Body of pancreas (tissue), 4 donors: ENCODE measurements at regions not wholly inside any gene's neighbourhood (a gene's known extent, or its start where the extent isn't known, plus 50 kb on each side); places are given as distances from the start of the nearest gene placed in this dataset.

ENCODE experiments used
- ATAC-seq: fragments of 150-250 bp; one replicate; pipeline ENCODE4 v1.9.1; 2016
- DNase-seq, 4 donors: peaks; one replicate each; pipeline ENCODE4 v3.0.0-alpha.2; 2019
- H3K27ac ChIP-seq, 4 donors: fragments of 200-600 bp; sonication (generic); 1 replicate in 3 of 4; 2 replicates in 1 of 4; pipeline versions ENCODE4 v1.5.1 to v1.6.1; 2016 to 2019; ENCODE audit warnings: mild to moderate bottlenecking in 1 of 4, mixed read lengths in 1 of 4, moderate library complexity in 1 of 4
- H3K27me3 ChIP-seq, 2 donors: fragments of 200-600 bp; sonication (generic); one replicate each; pipeline ENCODE4 v1.6.0; 2016; ENCODE audit warnings: mild to moderate bottlenecking in 1 of 2
- H3K36me3 ChIP-seq, 2 donors: fragments of 200-600 bp; sonication (generic); replicated peaks in 1 of 2; 2 replicates each; pipeline ENCODE4 v1.5.1; 2016; ENCODE audit warnings: low read depth in 2 of 2; ENCODE audit not compliant: insufficient read depth in 1 of 2
- H3K4me1 ChIP-seq: fragments of 200-600 bp; sonication (generic); one replicate; pipeline ENCODE4 v1.6.0; 2016
- H3K4me3 ChIP-seq, 2 donors: fragments of 200-600 bp; sonication (generic); 1 replicate in 1 of 2; 2 replicates in 1 of 2; pipeline ENCODE4 v1.5.1; 2016 to 2019
- H3K9me3 ChIP-seq, 3 donors: fragments of 200-600 bp; sonication (generic); 1 replicate in 2 of 3; 2 replicates in 1 of 3; pipeline ENCODE4 v1.5.1; 2016
- CTCF ChIP-seq, 7 experiments: fragments of 450-650 bp in 4 of 7; fragments of 200-600 bp in 3 of 7; sonication (generic) in 3 of 7; IDR thresholded peaks; one replicate each; pipeline ENCODE4 v1.5.1; 2016 to 2019; ENCODE audit warnings: antibody characterized with exemption in 7 of 7
- POLR2A ChIP-seq, 3 donors: fragments of 450-650 bp; IDR thresholded peaks; one replicate each; pipeline ENCODE4 v1.6.1; 2016; ENCODE audit warnings: antibody characterized with exemption in 3 of 3, mild to moderate bottlenecking in 2 of 3
- WGBS, 2 donors: methylation state at CpG; one replicate each; pipeline ENCODE4 v1.1.5; 2017; 5-methylcytosine and 5-hydroxymethylcytosine counted together
- intact Hi-C: fragments of 100-400 bp; cut with DNase I; formaldehyde crosslinking; loops from one replicate; pipeline ENCODE4 v1.15.1; 2023

- no peaks in the 10 kb centered on the region for H3K9me3 ChIP-seq
- no peaks in the 10 kb centered on the region for H3K27me3 ChIP-seq
- DNase-seq: no peak
- no peak for ATAC-seq
- H3K4me1 ChIP-seq: no peaks in the 10 kb centered on the region
- TF ChIP-seq POLR2A (IDR thresholded peaks at IDR 0.05) (no peak), CTCF (IDR thresholded peaks at IDR 0.05) (no peak)
- no peak overlapping the region for H3K27ac ChIP-seq
- intact Hi-C loops: no loop called here
- H3K36me3 ChIP-seq: no peaks in the 10 kb centered on the region
- H3K4me3 ChIP-seq: no peak overlapping the region
These were observed 302.8 kb upstream of the IL12A start for GRCh38 chr3:159685801-159686200.

DNA sequence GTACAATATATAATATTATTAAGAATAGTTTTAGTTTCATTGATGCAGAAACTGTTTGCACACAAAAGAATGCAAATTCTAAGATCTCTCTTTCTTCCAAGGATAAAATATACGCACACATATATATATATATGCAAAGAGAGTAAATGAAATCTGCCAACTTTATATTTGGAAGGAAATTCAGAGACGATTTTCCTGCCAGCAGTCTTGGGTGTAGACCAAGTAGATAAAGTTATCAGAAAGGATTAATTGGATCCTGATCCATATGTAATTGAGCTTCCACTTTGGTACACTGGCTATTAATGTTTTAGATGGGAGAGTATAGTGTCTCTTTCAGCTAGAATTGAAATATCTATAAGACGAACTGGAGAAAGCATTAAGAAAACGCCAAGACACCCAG is 295.4 kb upstream of the IL12A start:
- Histone ChIP-seq H3K27me3 (no peaks in the 10 kb centered on the region), H3K4me1 (no peaks in the 10 kb centered on the region), H3K36me3 (no peaks in the 10 kb centered on the region), H3K27ac (no peak overlapping the region), H3K9me3 (no peaks in the 10 kb centered on the region), H3K4me3 (no peak overlapping the region)
- 45 to 49% methylated on average over 4 of the region's 4 CpGs for WGBS, 2 donors
- no peak for DNase-seq
- intact Hi-C loops: no loop called here
- TF ChIP-seq POLR2A (IDR thresholded peaks at IDR 0.05): no peak
- no peak for TF ChIP-seq CTCF (IDR thresholded peaks at IDR 0.05)
- ATAC-seq: no peak

GRCh38 chr3:159711560-159712333 is 276.9 kb upstream of the IL12A start:
- TF ChIP-seq POLR2A (IDR thresholded peaks at IDR 0.05) (no peak), CTCF (IDR thresholded peaks at IDR 0.05) (no peak)
- H3K9me3 ChIP-seq: no peaks in the 10 kb centered on the region
- no peak overlapping the region for H3K27ac ChIP-seq
- no peaks in the 10 kb centered on the region for H3K4me1 ChIP-seq
- DNase-seq: peak in 1 of 4 donors; percentile 5
- no peaks in the 10 kb centered on the region for H3K36me3 ChIP-seq
- H3K27me3 ChIP-seq: no peaks in the 10 kb centered on the region
- 33 to 40% methylated on average over 7 of the region's 7 CpGs for WGBS, 2 donors
- ATAC-seq: peak; percentile 47
- intact Hi-C loops: no loop called here
- no peak overlapping the region for H3K4me3 ChIP-seq

GRCh38 chr3:159721324-159721723 is 267.3 kb upstream of the IL12A start:
- TF ChIP-seq CTCF (IDR thresholded peaks at IDR 0.05) (no peak), POLR2A (IDR thresholded peaks at IDR 0.05) (no peak)
- H3K4me3 ChIP-seq: no peak overlapping the region
- no peak overlapping the region for H3K27ac ChIP-seq
- H3K36me3 ChIP-seq: no peaks in the 10 kb centered on the region
- H3K27me3 ChIP-seq: no peaks in the 10 kb centered on the region
- DNase-seq (no peak), ATAC-seq (no peak)
- H3K9me3 ChIP-seq: no peaks in the 10 kb centered on the region
- H3K4me1 ChIP-seq: no peaks in the 10 kb centered on the region
- WGBS, 2 donors: 46 to 52% methylated on average over 2 of the region's 2 CpGs
- intact Hi-C loops: no loop called here

DNA sequence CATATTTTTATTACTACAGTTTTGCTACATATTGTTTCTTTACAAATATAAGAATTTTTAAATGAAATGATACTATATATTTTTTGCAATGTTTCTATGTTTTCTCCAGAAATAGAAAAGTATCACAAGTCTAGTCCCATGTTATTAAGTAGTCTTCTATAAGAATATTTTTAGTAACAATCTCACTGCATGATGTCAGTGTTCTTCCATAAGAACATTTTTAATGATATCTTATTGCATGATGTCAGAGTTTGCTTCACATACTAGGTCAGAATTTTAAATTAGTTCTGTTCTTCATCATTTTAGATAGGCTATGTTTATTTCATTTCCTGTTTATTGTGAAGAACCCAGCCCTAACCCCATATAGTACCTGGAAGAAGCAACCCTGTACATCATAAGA is 265.3 kb upstream of the IL12A start:
- H3K4me1 ChIP-seq: no peaks in the 10 kb centered on the region
- H3K9me3 ChIP-seq: no peaks in the 10 kb centered on the region
- no peaks in the 10 kb centered on the region for H3K27me3 ChIP-seq
- ATAC-seq: no peak
- no peaks in the 10 kb centered on the region for H3K36me3 ChIP-seq
- no peak overlapping the region for H3K27ac ChIP-seq
- no peak for DNase-seq
- no peak for TF ChIP-seq CTCF (IDR thresholded peaks at IDR 0.05)
- no peak for TF ChIP-seq POLR2A (IDR thresholded peaks at IDR 0.05)
- no peak overlapping the region for H3K4me3 ChIP-seq
- intact Hi-C loops: no loop called here
